GM21381 (cell line): ENCODE measurements at regions not wholly inside any gene's neighbourhood (a gene's known extent, or its start where the extent isn't known, plus 50 kb on each side); places are given as distances from the start of the nearest gene placed in this dataset.
"Not testable (repeated sequence)": the region's sequence is repeated elsewhere in the genome, so short reads cannot be mapped to it uniquely, and the experiment has no call there.

Experiments
- ATAC-seq: cut with Tn5 transposase; IDR thresholded peaks from one replicate; pipeline ENCODE4 v1.9.1; 2021; ENCODE audit warnings: mild to moderate bottlenecking, moderate library complexity; ENCODE audit not compliant: unreplicated experiment

- ATAC-seq, result no peak
Measured at GRCh38 chr6:122859676-122860075, 70.6 kb downstream of the SMPDL3A start.

- no peak for ATAC-seq
Measured at GRCh38 chr6:122861594-122861993, 72.5 kb downstream of the SMPDL3A start.

GRCh38 chr6:122868137-122868536 is 79.1 kb downstream of the SMPDL3A start:
- ATAC-seq, result no peak

- ATAC-seq, result peak; percentile 58
Measured at GRCh38 chr6:122869437-122870024, 80.5 kb downstream of the SMPDL3A start.

- ATAC-seq, result no peak
Measured at GRCh38 chr6:122871079-122871478, 82.0 kb downstream of the SMPDL3A start.

GRCh38 chr6:122872311-122872710 is 83.3 kb downstream of the SMPDL3A start:
- no peak for ATAC-seq

GRCh38 chr6:122877302-122877701 is 88.2 kb downstream of the SMPDL3A start:
- ATAC-seq, result no peak

- ATAC-seq, result no peak
Measured at GRCh38 chr6:122878796-122879195, 89.7 kb downstream of the SMPDL3A start.

GRCh38 chr6:122886481-122886880 is 97.4 kb downstream of the SMPDL3A start:
- no peak for ATAC-seq

GRCh38 chr6:122887941-122888340 is 98.9 kb downstream of the SMPDL3A start:
- ATAC-seq, result no peak

GRCh38 chr6:122888680-122889079 is 99.6 kb downstream of the SMPDL3A start:
- ATAC-seq, result not testable (repeated sequence)

- no peak for ATAC-seq
Measured at GRCh38 chr6:122890250-122890649, 101.2 kb downstream of the SMPDL3A start.

GRCh38 chr6:122894791-122895190 is 101.2 kb upstream of the CLVS2 start:
- ATAC-seq, result no peak

GRCh38 chr6:122902326-122902725 is 93.7 kb upstream of the CLVS2 start:
- no peak for ATAC-seq

GRCh38 chr6:122903266-122903915 is 92.6 kb upstream of the CLVS2 start:
- no peak for ATAC-seq

- ATAC-seq, result no peak
Measured at GRCh38 chr6:122904166-122904565, 91.9 kb upstream of the CLVS2 start.

- ATAC-seq, result no peak
Measured at GRCh38 chr6:122913558-122913957, 82.5 kb upstream of the CLVS2 start.

- ATAC-seq, result no peak
Measured at GRCh38 chr6:122918714-122919113, 77.3 kb upstream of the CLVS2 start.

GRCh38 chr6:122930252-122931180 is 65.5 kb upstream of the CLVS2 start:
- ATAC-seq, result no peak

- no peak for ATAC-seq
Measured at GRCh38 chr6:122931916-122932315, 64.1 kb upstream of the CLVS2 start.

GRCh38 chr6:122944936-122945335 is 51.1 kb upstream of the CLVS2 start:
- ATAC-seq, result not testable (repeated sequence)
